OCI-LY7 (cell line): ENCODE measurements at regions not wholly inside any gene's neighbourhood (a gene's known extent, or its start where the extent isn't known, plus 50 kb on each side); places are given as distances from the start of the nearest gene placed in this dataset.

Experiments used
- BruUV-seq: library from RNA; stranded (reverse); fragments of 400-500 nt; replicated peaks from 2 replicates; lab custom pipeline; 2021; lab: Mats Ljungman, UMichigan
- CTCF ChIA-PET: fragments of 300-600 bp; sonication (Branson Sonifier 250); formaldehyde crosslinking; loops from one replicate; lab custom pipeline; 2022; ENCODE audit warnings: antibody characterized with exemption; ENCODE audit not compliant: unreplicated experiment; lab: Charles Lee
- POLR2A ChIA-PET: fragments of 300-600 bp; sonication (Branson Sonifier 250); formaldehyde crosslinking; loops from one replicate; lab custom pipeline; 2022; ENCODE audit warnings: antibody characterized with exemption; lab: Charles Lee
- DNase-seq: peaks from one replicate; pipeline ENCODE4 v3.0.0-alpha.2; 2015; ENCODE audit warnings: low spot score
- H2AFZ ChIP-seq: fragments of 200-600 bp; sonication (generic), shearing (Covaris generic); 2 replicates; pipeline ENCODE4 v1.6.1; 2014; ENCODE audit warnings: mild to moderate bottlenecking, antibody characterized with exemption, low read length, moderate library complexity
- H3K27ac ChIP-seq: fragments of 200-600 bp; sonication (generic); 2 replicates; pipeline ENCODE4 v1.5.1; 2014; ENCODE audit warnings: mixed run types, low read depth, mild to moderate bottlenecking, moderate library complexity, low read length, inconsistent platforms; ENCODE audit not compliant: poor library complexity, severe bottlenecking
- H3K36me3 ChIP-seq: fragments of 200-600 bp; sonication (generic); 2 replicates; pipeline ENCODE4 v1.6.1; 2014; ENCODE audit warnings: mild to moderate bottlenecking, antibody characterized with exemption, low read length, moderate library complexity, mixed read lengths; ENCODE audit not compliant: insufficient read depth
- H3K4me1 ChIP-seq: fragments of 200-600 bp; sonication (generic); 2 replicates; pipeline ENCODE4 v1.5.1; 2014; ENCODE audit warnings: mild to moderate bottlenecking, low read length; ENCODE audit not compliant: insufficient read depth, poor library complexity, severe bottlenecking
- H3K4me2 ChIP-seq: fragments of 200-600 bp; sonication (generic); 2 replicates; pipeline ENCODE4 v1.6.1; 2014; ENCODE audit warnings: mild to moderate bottlenecking, low read length
- H3K4me3 ChIP-seq: fragments of 200-600 bp; sonication (generic); 2 replicates; pipeline ENCODE4 v1.5.1; 2014; ENCODE audit warnings: mild to moderate bottlenecking, low read depth, low read length; ENCODE audit not compliant: poor library complexity, severe bottlenecking
- H3K79me2 ChIP-seq: fragments of 200-600 bp; sonication (generic); 2 replicates; pipeline ENCODE4 v1.6.1; 2016; ENCODE audit warnings: low read depth, mild to moderate bottlenecking, low read length, moderate library complexity, mixed read lengths; ENCODE audit not compliant: insufficient read depth
- H3K9me2 ChIP-seq: fragments of 200-600 bp; sonication (generic); 2 replicates; pipeline ENCODE4 v1.6.1; 2016; ENCODE audit warnings: mild to moderate bottlenecking, low read length, mixed read lengths; ENCODE audit not compliant: insufficient read depth
- H3K9me3 ChIP-seq: fragments of 200-600 bp; sonication (generic); 2 replicates; pipeline ENCODE4 v1.6.1; 2014; ENCODE audit warnings: mild to moderate bottlenecking, mixed run types, low read length, mixed read lengths
- H4K20me1 ChIP-seq: fragments of 200-600 bp; sonication (generic); 2 replicates; pipeline ENCODE4 v1.6.1; 2014; ENCODE audit warnings: mild to moderate bottlenecking, antibody characterized with exemption, low read length, moderate library complexity, mixed read lengths; ENCODE audit not compliant: insufficient read depth
- EZH2phosphoT487 ChIP-seq: fragments of 200-600 bp; sonication (generic); IDR thresholded peaks from 2 replicates; pipeline ENCODE4 v1.6.1; 2018; ENCODE audit warnings: low read depth, borderline replicate concordance, mild to moderate bottlenecking, mixed run types, antibody characterized with exemption, low read length, moderate library complexity, mixed read lengths
- intact Hi-C: fragments of 100-400 bp; cut with micrococcal nuclease; formaldehyde crosslinking; loops from one replicate; pipeline ENCODE4 v1.10.0; 2022; ENCODE audit not compliant: unreplicated experiment
- TF ChIP-seq, protein P1 (sequence below): fragments of 200-600 bp; sonication (generic); conservative IDR thresholded peaks from 2 replicates; pipeline ENCODE4 v1.5.1; 2014; ENCODE audit warnings: mild to moderate bottlenecking, antibody characterized with exemption, low read length, moderate library complexity, mixed read lengths

DNA sequence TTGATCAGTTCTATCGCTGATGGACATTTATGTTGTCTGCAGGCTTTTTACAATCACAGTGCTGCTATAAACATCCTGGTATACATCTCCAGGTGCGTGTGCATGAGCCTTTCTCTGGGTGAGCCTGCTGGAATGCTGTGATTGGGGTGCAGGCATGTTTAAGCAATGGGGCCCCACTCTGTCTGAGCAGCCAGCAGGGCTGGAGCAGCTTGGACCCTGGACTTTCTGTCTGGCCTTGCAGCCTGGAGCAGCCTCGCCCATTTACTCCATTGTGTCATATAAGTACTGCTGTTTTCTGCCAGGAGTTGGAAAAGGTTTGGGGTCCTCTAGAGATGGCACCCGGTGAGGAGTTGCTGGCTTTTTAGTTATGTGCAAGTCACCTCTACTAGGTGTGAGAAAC, 199.0 kb downstream of the KIF26A start:
- intact Hi-C loops, result no loop called here
- H3K9me2 ChIP-seq, result no peaks in the 10 kb centered on the region
- no peaks in the 10 kb centered on the region for H3K79me2 ChIP-seq
- DNase-seq, result no peak
- no peak overlapping the region for H3K4me2 ChIP-seq
- no peak overlapping the region for H3K4me3 ChIP-seq
- ChIA-PET CTCF (no interaction called here), POLR2A (no interaction called here)
- no peak overlapping the region for H2AFZ ChIP-seq
- H3K4me1 ChIP-seq, result no peaks in the 10 kb centered on the region
- TF ChIP-seq, protein P1, sequence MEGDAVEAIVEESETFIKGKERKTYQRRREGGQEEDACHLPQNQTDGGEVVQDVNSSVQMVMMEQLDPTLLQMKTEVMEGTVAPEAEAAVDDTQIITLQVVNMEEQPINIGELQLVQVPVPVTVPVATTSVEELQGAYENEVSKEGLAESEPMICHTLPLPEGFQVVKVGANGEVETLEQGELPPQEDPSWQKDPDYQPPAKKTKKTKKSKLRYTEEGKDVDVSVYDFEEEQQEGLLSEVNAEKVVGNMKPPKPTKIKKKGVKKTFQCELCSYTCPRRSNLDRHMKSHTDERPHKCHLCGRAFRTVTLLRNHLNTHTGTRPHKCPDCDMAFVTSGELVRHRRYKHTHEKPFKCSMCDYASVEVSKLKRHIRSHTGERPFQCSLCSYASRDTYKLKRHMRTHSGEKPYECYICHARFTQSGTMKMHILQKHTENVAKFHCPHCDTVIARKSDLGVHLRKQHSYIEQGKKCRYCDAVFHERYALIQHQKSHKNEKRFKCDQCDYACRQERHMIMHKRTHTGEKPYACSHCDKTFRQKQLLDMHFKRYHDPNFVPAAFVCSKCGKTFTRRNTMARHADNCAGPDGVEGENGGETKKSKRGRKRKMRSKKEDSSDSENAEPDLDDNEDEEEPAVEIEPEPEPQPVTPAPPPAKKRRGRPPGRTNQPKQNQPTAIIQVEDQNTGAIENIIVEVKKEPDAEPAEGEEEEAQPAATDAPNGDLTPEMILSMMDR, result no peak
- TF ChIP-seq EZH2phosphoT487, result no peak
- no peaks in the 10 kb centered on the region for H3K9me3 ChIP-seq
- H4K20me1 ChIP-seq, result no peaks in the 10 kb centered on the region
- H3K36me3 ChIP-seq, result no peaks in the 10 kb centered on the region
- BruUV-seq, result no TSS peak
- H3K27ac ChIP-seq, result no peak overlapping the region

DNA sequence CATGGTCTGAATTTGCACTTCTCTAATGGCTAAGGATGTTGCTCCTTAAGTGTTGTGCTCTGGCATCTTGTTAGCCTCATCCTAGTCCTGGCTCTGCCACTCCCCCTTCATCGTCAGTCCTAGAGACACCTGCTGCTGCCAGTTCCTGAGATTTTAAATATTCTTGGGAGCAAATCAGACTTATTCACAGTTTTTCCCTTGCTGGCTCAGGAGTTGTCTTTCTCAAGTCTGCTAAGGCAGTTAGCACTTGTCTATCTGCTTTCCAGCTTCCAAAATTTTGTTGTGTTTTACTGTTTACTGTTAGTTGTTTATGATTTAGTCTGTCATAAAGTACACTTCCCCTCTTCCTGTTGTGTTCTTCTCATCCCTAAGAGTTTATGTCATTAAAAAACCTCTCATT, 201.0 kb downstream of the KIF26A start:
- no peak overlapping the region for H3K4me2 ChIP-seq
- intact Hi-C loops, result no loop called here
- H2AFZ ChIP-seq, result no peak overlapping the region
- H3K27ac ChIP-seq, result no peak overlapping the region
- H3K9me2 ChIP-seq, result no peaks in the 10 kb centered on the region
- TF ChIP-seq EZH2phosphoT487, result no peak
- TF ChIP-seq, protein P1, result no peak
- H3K9me3 ChIP-seq, result no peaks in the 10 kb centered on the region
- no peaks in the 10 kb centered on the region for H4K20me1 ChIP-seq
- no peaks in the 10 kb centered on the region for H3K79me2 ChIP-seq
- no peaks in the 10 kb centered on the region for H3K4me1 ChIP-seq
- CTCF ChIA-PET, result no interaction called here
- POLR2A ChIA-PET, result no interaction called here
- BruUV-seq, result no TSS peak
- DNase-seq, result no peak
- H3K36me3 ChIP-seq, result no peaks in the 10 kb centered on the region
- H3K4me3 ChIP-seq, result no peak overlapping the region

DNA sequence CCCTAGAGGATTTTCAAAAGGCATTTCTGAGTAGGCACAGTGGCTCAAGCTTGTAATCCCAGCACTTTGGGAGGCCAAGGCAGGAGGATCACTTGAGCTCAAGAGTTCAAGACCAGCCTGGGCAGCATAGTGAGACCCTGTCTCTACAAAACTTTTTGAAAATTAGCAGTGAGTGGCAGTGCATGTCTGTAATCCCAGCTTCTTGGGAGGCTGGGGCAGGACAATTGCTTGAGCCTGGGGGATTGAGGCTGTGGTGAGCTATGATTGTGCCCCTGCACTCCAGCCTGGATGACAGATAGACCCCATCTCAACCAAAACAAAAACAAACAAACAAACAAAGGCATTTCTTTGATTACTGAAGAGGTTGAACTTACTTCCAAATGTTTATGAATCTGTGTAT, 201.4 kb downstream of the KIF26A start:
- no peak overlapping the region for H3K4me2 ChIP-seq

More for the DNA sequence above, 201.4 kb downstream of the KIF26A start:
- H3K27ac ChIP-seq, result no peak overlapping the region
- no peaks in the 10 kb centered on the region for H3K79me2 ChIP-seq
- H4K20me1 ChIP-seq, result no peaks in the 10 kb centered on the region
- CTCF ChIA-PET, result no interaction called here
- POLR2A ChIA-PET, result no interaction called here
- BruUV-seq, result no TSS peak
- no peaks in the 10 kb centered on the region for H3K36me3 ChIP-seq
- H3K4me3 ChIP-seq, result no peak overlapping the region
- no peaks in the 10 kb centered on the region for H3K4me1 ChIP-seq
- no peak overlapping the region for H2AFZ ChIP-seq
- intact Hi-C loops, result no loop called here
- no peaks in the 10 kb centered on the region for H3K9me2 ChIP-seq
- no peak for DNase-seq
- no peaks in the 10 kb centered on the region for H3K9me3 ChIP-seq
- TF ChIP-seq, protein P1, result no peak
- TF ChIP-seq EZH2phosphoT487, result no peak
